ENCODE measurements at regions not wholly inside any gene's neighbourhood (a gene's known extent, or its start where the extent isn't known, plus 50 kb on each side); places are given as distances from the start of the nearest gene placed in this dataset.

GRCh38 chr6:76694795-76695194 is 622.3 kb upstream of the IMPG1 start:
- no peak for TF ChIP-seq CTCF (IDR thresholded peaks at IDR 0.05; ENCODE audit: insufficient read depth, low read length)
- TF ChIP-seq POLR2AphosphoS5 (IDR thresholded peaks at IDR 0.05; ENCODE audit: low read depth), result no peak
- no peak for TF ChIP-seq REST (IDR thresholded peaks at IDR 0.05; ENCODE audit: insufficient replicate concordance, low read depth)

Data from HL-60 (cell line).